Prostate gland (tissue), 2 donors: ENCODE measurements at regions not wholly inside any gene's neighbourhood (a gene's known extent, or its start where the extent isn't known, plus 50 kb on each side); places are given as distances from the start of the nearest gene placed in this dataset.

Experiments
- CTCF ChIP-seq, 4 experiments: fragments of 200-600 bp in 2 of 4; fragments of 450-650 bp in 2 of 4; sonication (generic) in 2 of 4; IDR thresholded peaks; 1 replicate in 3 of 4; 2 replicates in 1 of 4; pipeline ENCODE4 v1.5.1; 2016 to 2019; ENCODE audit warnings: antibody characterized with exemption in 4 of 4, mild to moderate bottlenecking in 2 of 4, moderate library complexity in 2 of 4
- POLR2A ChIP-seq: fragments of 450-650 bp; IDR thresholded peaks from one replicate; pipeline ENCODE4 v1.6.1; 2016; ENCODE audit warnings: antibody characterized with exemption, mild to moderate bottlenecking

- no peak for TF ChIP-seq CTCF (IDR thresholded peaks at IDR 0.05)
- TF ChIP-seq POLR2A: no peak
Observed at GRCh38 chr1:4002741-4003140, 102.7 kb upstream of the C1orf174 start.
